ENCODE measurements at regions not wholly inside any gene's neighbourhood (a gene's known extent, or its start where the extent isn't known, plus 50 kb on each side); places are given as distances from the start of the nearest gene placed in this dataset.

- FAIRE-seq = no peak
These were observed 176.3 kb upstream of the ARID2 start for GRCh38 chr12:45553204-45553603.

GRCh38 chr12:45557016-45557415 is 172.5 kb upstream of the ARID2 start:
- FAIRE-seq = no peak

- no peak for FAIRE-seq
These were observed 171.2 kb upstream of the ARID2 start for GRCh38 chr12:45558353-45558752.

- FAIRE-seq = no peak
These were observed 170.0 kb upstream of the ARID2 start for GRCh38 chr12:45559537-45559936.

GRCh38 chr12:45560689-45561088 is 168.8 kb upstream of the ARID2 start:
- FAIRE-seq = no peak

- no peak for FAIRE-seq
These were observed 168.0 kb upstream of the ARID2 start for GRCh38 chr12:45561488-45561887.

GRCh38 chr12:45565590-45565989 is 163.9 kb upstream of the ARID2 start:
- FAIRE-seq = no peak

- no peak for FAIRE-seq
These were observed 163.2 kb upstream of the ARID2 start for GRCh38 chr12:45566257-45566656.

- FAIRE-seq = no peak
These were observed 160.7 kb upstream of the ARID2 start for GRCh38 chr12:45568808-45569207.

- FAIRE-seq = no peak
These were observed 159.0 kb upstream of the ARID2 start for GRCh38 chr12:45570501-45570900.

- FAIRE-seq = no peak
These were observed 157.4 kb upstream of the ARID2 start for GRCh38 chr12:45572114-45572513.

- FAIRE-seq = no peak
These were observed 154.1 kb upstream of the ARID2 start for GRCh38 chr12:45575417-45575816.

GRCh38 chr12:45575823-45576475 is 153.6 kb upstream of the ARID2 start:
- FAIRE-seq = no peak

- no peak for FAIRE-seq
These were observed 151.6 kb upstream of the ARID2 start for GRCh38 chr12:45577844-45578399.

GRCh38 chr12:45580356-45580969 is 149.0 kb upstream of the ARID2 start:
- no peak for FAIRE-seq

- FAIRE-seq = no peak
These were observed 148.4 kb upstream of the ARID2 start for GRCh38 chr12:45581112-45581511.

GRCh38 chr12:45582536-45582935 is 147.0 kb upstream of the ARID2 start:
- FAIRE-seq = no peak

GRCh38 chr12:45582986-45583659 is 146.4 kb upstream of the ARID2 start:
- no peak for FAIRE-seq

- no peak for FAIRE-seq
These were observed 145.2 kb upstream of the ARID2 start for GRCh38 chr12:45584336-45584735.

- no peak for FAIRE-seq
These were observed 143.8 kb upstream of the ARID2 start for GRCh38 chr12:45585522-45586230.

GRCh38 chr12:45586486-45586885 is 143.0 kb upstream of the ARID2 start:
- FAIRE-seq = no peak

- FAIRE-seq = no peak
These were observed 142.5 kb upstream of the ARID2 start for GRCh38 chr12:45587012-45587411.

GRCh38 chr12:45587877-45588533 is 141.5 kb upstream of the ARID2 start:
- FAIRE-seq = no peak

All from A204.1 (cell line).